HG03378 (cell line): ENCODE measurements at regions not wholly inside any gene's neighbourhood (a gene's known extent, or its start where the extent isn't known, plus 50 kb on each side); places are given as distances from the start of the nearest gene placed in this dataset.
"Not testable (repeated sequence)": the region's sequence is repeated elsewhere in the genome, so short reads cannot be mapped to it uniquely, and the experiment has no call there.

Source experiments
- ATAC-seq: cut with Tn5 transposase; IDR thresholded peaks from one replicate; pipeline ENCODE4 v1.9.1; 2021; ENCODE audit warnings: mild to moderate bottlenecking, moderate library complexity; ENCODE audit not compliant: unreplicated experiment

- no peak for ATAC-seq
Observed at GRCh38 chr3:86887876-86888275, 103.1 kb downstream of the VGLL3 start.

GRCh38 chr3:86880066-86880465, 110.9 kb downstream of the VGLL3 start:
- no peak for ATAC-seq

GRCh38 chr3:86876504-86877181, 114.3 kb downstream of the VGLL3 start:
- not testable (repeated sequence) for ATAC-seq

- ATAC-seq = not testable (repeated sequence)
Observed at GRCh38 chr3:86874790-86875189, 116.2 kb downstream of the VGLL3 start.

GRCh38 chr3:86869566-86869965, 121.4 kb downstream of the VGLL3 start:
- ATAC-seq = no peak

DNA sequence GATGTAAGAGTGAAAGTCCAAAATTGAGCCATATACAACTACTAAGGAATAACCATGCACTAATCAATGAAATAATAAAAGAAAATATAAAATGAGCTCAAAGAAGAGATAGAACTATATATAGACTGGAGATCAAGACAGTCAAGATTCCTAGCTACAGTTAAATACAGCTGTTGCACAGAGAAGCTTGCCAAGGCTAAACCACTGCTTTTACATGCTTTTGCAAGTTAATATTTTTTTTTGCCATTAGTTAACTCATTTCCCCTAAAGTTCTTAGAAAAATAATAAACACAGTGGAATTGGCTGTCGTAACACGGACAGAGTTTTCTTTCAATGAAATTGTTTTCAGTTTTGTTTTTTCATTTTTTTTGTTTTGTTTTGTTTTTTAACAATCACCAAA, 123.0 kb downstream of the VGLL3 start:
- ATAC-seq = no peak

GRCh38 chr3:86865506-86865905, 125.4 kb downstream of the VGLL3 start:
- ATAC-seq = no peak

DNA sequence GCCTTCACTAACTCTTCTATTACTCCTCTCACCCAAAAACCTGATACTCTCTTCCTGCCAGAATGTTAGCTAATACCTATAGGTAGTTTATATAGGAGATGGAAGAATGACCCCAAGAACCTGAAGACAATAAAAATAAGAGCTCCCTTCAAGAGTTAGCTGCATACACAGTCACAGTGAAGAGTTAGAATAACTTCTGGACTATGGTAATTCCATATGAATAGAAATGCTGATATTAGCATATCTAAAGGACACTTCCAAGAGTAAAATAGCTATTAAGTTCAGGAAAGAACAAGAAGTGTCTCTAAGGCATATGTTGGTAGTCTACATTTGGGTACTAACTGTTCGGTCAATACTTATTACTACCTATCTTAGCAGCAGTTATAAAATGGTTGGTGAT, 134.2 kb downstream of the VGLL3 start:
- no peak for ATAC-seq

DNA sequence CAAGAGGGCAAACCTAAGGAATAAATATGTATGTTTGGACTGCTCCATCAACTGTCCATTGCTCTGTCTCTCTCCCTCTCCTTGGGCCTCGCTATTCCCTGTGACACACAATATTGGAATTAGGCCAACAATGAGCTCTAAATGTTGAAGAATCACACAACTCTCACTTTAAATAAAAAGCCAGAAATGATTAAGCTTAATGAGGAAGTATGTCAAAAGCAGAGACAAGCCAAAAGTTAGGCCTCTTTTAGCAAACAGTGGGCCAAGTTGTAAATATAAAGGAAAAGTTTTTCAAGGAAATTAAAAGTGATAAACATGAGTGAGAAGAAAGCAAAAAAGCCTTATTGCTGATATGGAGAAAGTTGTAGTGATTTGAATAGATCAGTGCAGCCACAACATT, 141.0 kb downstream of the VGLL3 start:
- ATAC-seq = no peak

- ATAC-seq = no peak
Observed at GRCh38 chr3:86845726-86846125, 145.2 kb downstream of the VGLL3 start.

DNA sequence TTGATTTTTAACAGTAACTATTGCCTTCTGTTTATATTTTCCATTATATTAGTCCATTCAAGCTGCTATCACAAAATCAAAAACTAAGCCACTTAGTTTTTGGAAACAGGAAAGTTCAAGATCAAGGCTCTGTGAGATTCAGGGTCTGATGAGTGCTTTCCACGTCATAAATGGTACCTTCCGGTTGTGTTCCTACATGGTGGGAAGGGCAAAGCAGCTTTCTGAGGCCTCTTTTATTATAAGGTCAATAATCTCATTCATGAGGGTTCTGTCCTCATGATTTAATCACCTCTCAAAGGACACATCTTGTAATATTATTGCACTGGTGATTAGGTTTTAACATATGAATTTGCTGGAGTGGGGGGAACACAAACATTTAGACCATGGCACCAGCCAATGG, 152.0 kb downstream of the VGLL3 start:
- no peak for ATAC-seq

- ATAC-seq = no peak
Observed at GRCh38 chr3:86837871-86838270, 153.1 kb downstream of the VGLL3 start.

DNA sequence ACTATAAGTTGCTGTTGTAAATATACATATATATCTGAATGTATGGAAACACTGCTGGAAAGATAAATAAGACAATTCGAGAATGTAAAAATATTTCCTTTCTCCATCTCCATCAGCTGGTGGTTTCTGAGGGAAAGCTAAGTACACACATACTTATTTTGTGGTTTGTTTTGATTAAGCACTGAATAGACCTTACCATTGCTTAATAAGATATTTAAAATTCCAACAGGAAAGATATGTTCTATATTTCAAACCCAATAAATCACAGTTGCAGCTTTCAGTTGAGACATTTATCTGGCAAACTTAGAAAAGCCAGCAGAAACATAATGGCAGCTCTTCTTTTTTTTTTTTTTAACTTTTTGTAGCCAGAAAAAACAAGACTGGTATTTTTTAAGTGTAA, 160.4 kb downstream of the VGLL3 start:
- ATAC-seq = no peak

- no peak for ATAC-seq
Observed at GRCh38 chr3:86828751-86829150, 162.2 kb downstream of the VGLL3 start.

DNA sequence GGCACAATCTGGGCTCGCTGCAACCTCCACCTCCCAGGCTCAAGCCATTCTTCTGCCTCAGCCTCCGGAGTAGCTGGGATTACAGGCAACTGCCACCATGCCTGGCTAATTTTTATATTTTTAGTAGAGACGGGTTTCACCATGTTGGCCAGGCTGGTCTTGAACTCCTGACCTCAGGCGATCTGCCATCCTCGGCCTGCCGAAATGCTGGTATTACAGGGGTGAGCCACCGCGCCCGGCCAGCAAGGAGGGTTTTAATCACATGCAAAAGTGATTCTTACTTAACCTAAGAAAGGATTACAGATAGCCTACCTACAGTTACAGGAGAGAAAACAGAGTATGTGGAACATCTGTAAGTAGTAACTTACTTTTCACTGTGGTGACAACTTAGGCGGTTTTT, 163.4 kb downstream of the VGLL3 start:
- ATAC-seq = not testable (repeated sequence)

- no peak for ATAC-seq
Observed at GRCh38 chr3:86826292-86826691, 164.7 kb downstream of the VGLL3 start.

DNA sequence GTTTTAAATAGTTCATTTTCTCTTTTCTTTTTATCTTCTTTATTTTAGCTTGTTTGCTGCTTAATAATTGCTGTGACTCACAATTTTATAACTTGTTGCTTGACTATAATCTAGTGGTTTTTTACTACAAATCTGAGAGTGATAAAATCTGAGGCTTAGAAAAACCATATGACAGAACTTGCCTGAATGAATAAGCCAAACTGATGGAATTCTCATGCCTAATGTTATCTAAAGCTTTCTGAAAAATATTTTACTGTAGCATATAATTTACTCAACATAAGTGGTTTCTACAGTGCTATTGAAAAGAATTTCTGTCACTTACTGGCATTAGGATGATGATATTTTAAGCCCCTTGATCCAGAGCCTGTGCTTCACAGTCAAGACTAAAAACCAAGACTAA, 175.1 kb downstream of the VGLL3 start:
- no peak for ATAC-seq

DNA sequence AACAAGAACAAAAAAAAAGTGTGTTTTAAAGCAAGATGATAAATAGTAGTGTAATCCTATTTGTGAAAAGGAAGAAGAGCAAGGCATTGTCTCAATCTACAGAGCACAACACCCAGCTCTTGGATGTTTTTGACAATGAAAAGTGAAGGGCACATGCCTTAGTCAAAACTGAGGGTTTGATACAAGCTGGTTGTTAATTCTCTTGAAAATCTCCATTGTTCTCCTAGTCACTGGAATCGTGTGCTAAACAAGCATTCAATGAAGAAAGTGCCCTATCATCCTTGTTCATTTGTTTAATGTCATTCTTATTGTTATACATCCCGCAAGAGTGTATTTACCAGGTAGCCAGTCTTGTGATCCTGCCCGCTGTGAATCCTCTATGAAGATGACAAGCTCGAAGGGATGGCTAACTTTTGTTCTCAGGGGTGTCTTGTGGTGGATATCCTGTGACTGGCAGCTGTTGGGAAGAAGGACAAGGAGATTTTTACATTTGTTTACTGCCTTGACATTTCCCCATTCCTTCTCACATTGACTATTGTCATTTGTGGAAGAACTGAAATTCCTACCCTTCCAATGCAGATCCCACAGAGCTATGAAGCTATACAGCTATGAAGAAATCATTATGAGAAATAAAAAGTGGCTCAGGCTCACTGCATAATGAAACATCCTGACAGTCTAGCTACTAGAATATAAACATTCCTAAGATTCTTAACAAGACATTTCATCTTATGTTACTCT, 175.9 kb downstream of the VGLL3 start:
- ATAC-seq = no peak

GRCh38 chr3:86814321-86814720, 176.6 kb downstream of the VGLL3 start:
- no peak for ATAC-seq

GRCh38 chr3:86801921-86802320, 189.0 kb downstream of the VGLL3 start:
- ATAC-seq = no peak

GRCh38 chr3:86801066-86801465, 189.9 kb downstream of the VGLL3 start:
- ATAC-seq = no peak

GRCh38 chr3:86800116-86800515, 190.8 kb downstream of the VGLL3 start:
- ATAC-seq = no peak

- ATAC-seq = no peak
Observed at GRCh38 chr3:86797946-86798345, 193.0 kb downstream of the VGLL3 start.
